Gastrocnemius medialis (tissue), 4 donors: ENCODE measurements at regions not wholly inside any gene's neighbourhood (a gene's known extent, or its start where the extent isn't known, plus 50 kb on each side); places are given as distances from the start of the nearest gene placed in this dataset.

ENCODE experiments used
- CTCF ChIP-seq, 5 experiments: fragments of 450-650 bp in 3 of 5; fragments of 200-600 bp in 2 of 5; sonication (generic) in 2 of 5; IDR thresholded peaks in 4 of 5; conservative IDR thresholded peaks in 1 of 5; 1 replicate in 4 of 5; 2 replicates in 1 of 5; pipeline ENCODE4 v1.5.1; 2016 to 2019; ENCODE audit warnings: antibody characterized with exemption in 5 of 5, mild to moderate bottlenecking in 3 of 5, moderate library complexity in 3 of 5
- POLR2A ChIP-seq, 2 donors: fragments of 450-650 bp; IDR thresholded peaks; one replicate each; pipeline ENCODE4 v1.6.1; 2017; ENCODE audit warnings: antibody characterized with exemption in 2 of 2, mild to moderate bottlenecking in 2 of 2, moderate library complexity in 2 of 2

- TF ChIP-seq POLR2A (IDR thresholded peaks at IDR 0.05) (no peak), CTCF (IDR thresholded peaks at IDR 0.05 in 4 of 5, conservative IDR thresholded peaks at IDR 0.05 in 1 of 5) (no peak)
Measured at GRCh38 chr22:22949953-22950352, 62.3 kb downstream of the IGLL5 start.
